Astrocyte (in vitro differentiated cells and primary cell): ENCODE measurements at regions not wholly inside any gene's neighbourhood (a gene's known extent, or its start where the extent isn't known, plus 50 kb on each side); places are given as distances from the start of the nearest gene placed in this dataset.

Source experiments
- EZH2 ChIP-seq: IDR thresholded peaks from 2 replicates; pipeline ENCODE4 v1.6.1; 2012; ENCODE audit warnings: mild to moderate bottlenecking, low read length, inconsistent platforms; ENCODE audit not compliant: insufficient read depth
- TF ChIP-seq, protein P1 (sequence below): IDR thresholded peaks from 2 replicates; pipeline ENCODE4 v1.5.1; 2011; ENCODE audit warnings: low read depth, mild to moderate bottlenecking, inconsistent platforms, low read length, moderate library complexity; ENCODE audit not compliant: insufficient read depth

DNA sequence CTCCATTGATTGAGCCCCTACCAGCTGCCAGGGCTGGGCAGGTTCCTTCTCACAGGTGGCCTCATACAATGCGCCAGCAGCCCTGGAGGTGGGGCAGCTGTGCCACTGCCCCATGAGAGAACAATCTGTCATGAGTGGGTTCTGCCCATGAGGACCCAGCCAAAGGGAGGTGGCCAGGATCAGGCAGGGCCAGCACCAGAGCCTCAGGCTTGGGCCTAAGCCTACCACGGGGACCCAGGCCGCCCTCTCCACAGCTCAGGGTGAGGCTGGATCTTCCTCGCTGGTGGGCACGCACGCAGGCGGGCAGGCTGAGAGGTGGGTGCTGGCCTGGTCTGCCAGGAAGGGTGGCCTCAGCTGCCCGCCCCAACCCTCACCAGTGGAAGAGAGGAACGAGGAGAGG lies 110.7 kb downstream of the KIF26A start:
- TF ChIP-seq, protein P1, sequence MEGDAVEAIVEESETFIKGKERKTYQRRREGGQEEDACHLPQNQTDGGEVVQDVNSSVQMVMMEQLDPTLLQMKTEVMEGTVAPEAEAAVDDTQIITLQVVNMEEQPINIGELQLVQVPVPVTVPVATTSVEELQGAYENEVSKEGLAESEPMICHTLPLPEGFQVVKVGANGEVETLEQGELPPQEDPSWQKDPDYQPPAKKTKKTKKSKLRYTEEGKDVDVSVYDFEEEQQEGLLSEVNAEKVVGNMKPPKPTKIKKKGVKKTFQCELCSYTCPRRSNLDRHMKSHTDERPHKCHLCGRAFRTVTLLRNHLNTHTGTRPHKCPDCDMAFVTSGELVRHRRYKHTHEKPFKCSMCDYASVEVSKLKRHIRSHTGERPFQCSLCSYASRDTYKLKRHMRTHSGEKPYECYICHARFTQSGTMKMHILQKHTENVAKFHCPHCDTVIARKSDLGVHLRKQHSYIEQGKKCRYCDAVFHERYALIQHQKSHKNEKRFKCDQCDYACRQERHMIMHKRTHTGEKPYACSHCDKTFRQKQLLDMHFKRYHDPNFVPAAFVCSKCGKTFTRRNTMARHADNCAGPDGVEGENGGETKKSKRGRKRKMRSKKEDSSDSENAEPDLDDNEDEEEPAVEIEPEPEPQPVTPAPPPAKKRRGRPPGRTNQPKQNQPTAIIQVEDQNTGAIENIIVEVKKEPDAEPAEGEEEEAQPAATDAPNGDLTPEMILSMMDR: no peak
- no peak for TF ChIP-seq EZH2
